HepG2 (cell line): ENCODE measurements at regions not wholly inside any gene's neighbourhood (a gene's known extent, or its start where the extent isn't known, plus 50 kb on each side); places are given as distances from the start of the nearest gene placed in this dataset.

ENCODE experiments used
- ATAC-seq: fragments of 200-7000 bp; cut with Tn5 transposase; 3 replicates; pipeline ENCODE4 v1.9.1; 2020; ENCODE audit warnings: mild to moderate bottlenecking, moderate library complexity
- BruUV-seq: library from RNA; stranded (reverse); fragments of 400-500 nt; replicated peaks from 2 replicates; lab custom pipeline; 2021; lab: Mats Ljungman, UMichigan
- CTCF ChIA-PET: fragments of 300-600 bp; formaldehyde crosslinking; extraction: SDS; loops from one replicate; lab custom pipeline; 2021; ENCODE audit warnings: low total read pairs, inconsistent platforms, low intra/inter-chr PET ratio; lab: Yijun Ruan, JAX
- POLR2A ChIA-PET: fragments of 350-600 bp; sonication (Branson Sonifier 250); formaldehyde crosslinking; loops from one replicate; lab custom pipeline; 2020; ENCODE audit warnings: antibody characterized with exemption, inconsistent platforms; lab: Yijun Ruan, JAX
- DNase-seq: peaks from one replicate; pipeline ENCODE4 v3.0.0-alpha.2; 2015; ENCODE audit warnings: low spot score
- FAIRE-seq: peaks from 3 replicates; lab custom pipeline; 2011; peaks lifted over from hg19 to GRCh38; lab: Jason Lieb, UNC
- H2AFZ ChIP-seq: one replicate; pipeline ENCODE4 v1.6.1; 2011; ENCODE audit warnings: low read length, inconsistent platforms
- H3K27ac ChIP-seq: fragments of 300-600 bp; 3 replicates; pipeline ENCODE4 v1.8.0; 2011; ENCODE audit warnings: mixed run types, mild to moderate bottlenecking, mixed read lengths, low read length, inconsistent platforms; ENCODE audit not compliant: insufficient read depth; ENCODE audit errors: extremely low read length
- H3K27me3 ChIP-seq, 2 experiments: fragments of 200-600 bp in 1 of 2; 2 replicates in 1 of 2; 3 replicates in 1 of 2; pipeline versions ENCODE4 v1.6.0 to v1.8.0; 2011; ENCODE audit warnings: low read length in 2 of 2, mild to moderate bottlenecking in 2 of 2, moderate library complexity in 2 of 2, inconsistent platforms in 1 of 2; ENCODE audit not compliant: insufficient read depth in 2 of 2, control insufficient read depth in 1 of 2
- H3K36me3 ChIP-seq, 2 experiments: fragments of 200-600 bp in 1 of 2; replicated peaks in 1 of 2; 2 replicates in 1 of 2; 3 replicates in 1 of 2; pipeline versions ENCODE4 v1.5.1 to v1.8.0; 2011; ENCODE audit warnings: low read length in 2 of 2, inconsistent platforms in 1 of 2; ENCODE audit not compliant: insufficient read depth in 2 of 2, control insufficient read depth in 1 of 2
- H3K4me1 ChIP-seq: 2 replicates; pipeline ENCODE4 v1.5.1; 2012; ENCODE audit warnings: low read length, inconsistent platforms; ENCODE audit not compliant: insufficient read depth
- H3K4me2 ChIP-seq: 2 replicates; pipeline ENCODE4 v1.6.0; 2011; ENCODE audit warnings: low read depth, low read length, inconsistent platforms
- H3K4me3 ChIP-seq, 3 experiments: fragments of 200-600 bp in 1 of 3; sonication (generic), shearing (Covaris generic) in 1 of 3; replicated peaks in 1 of 3; 2 replicates each; pipeline ENCODE4 v1.5.1; 2011 to 2016; ENCODE audit warnings: low read length in 3 of 3, inconsistent platforms in 2 of 3, low read depth in 2 of 3, mild to moderate bottlenecking in 2 of 3, control low read depth in 1 of 3, mixed read lengths in 1 of 3; ENCODE audit not compliant: insufficient read depth in 1 of 3
- H3K79me2 ChIP-seq: one replicate; pipeline ENCODE4 v1.6.1; 2011; ENCODE audit warnings: low read length, inconsistent platforms; ENCODE audit not compliant: insufficient read depth
- H3K9ac ChIP-seq: 2 replicates; pipeline ENCODE4 v1.6.0; 2011; ENCODE audit warnings: mild to moderate bottlenecking, low read depth, low read length, inconsistent platforms; ENCODE audit not compliant: insufficient read depth
- H3K9me3 ChIP-seq: 2 replicates; pipeline ENCODE4 v1.5.1; 2012; ENCODE audit warnings: mild to moderate bottlenecking, low read length
- H4K20me1 ChIP-seq: 2 replicates; pipeline ENCODE4 v1.6.0; 2011; ENCODE audit warnings: inconsistent platforms, mild to moderate bottlenecking, low read length, moderate library complexity; ENCODE audit not compliant: insufficient read depth
- ARID2 ChIP-seq: sonication (generic); formaldehyde crosslinking; IDR thresholded peaks from 2 replicates; pipeline ENCODE4 v1.8.1; 2022; ENCODE audit warnings: mild to moderate bottlenecking, missing genetic modification reagents, borderline replicate concordance
- ASH2L ChIP-seq: fragments of 300-600, 200-600 bp; sonication (generic); IDR thresholded peaks from 2 replicates; pipeline ENCODE4 v1.7.0; 2017; ENCODE audit warnings: low read depth, mild to moderate bottlenecking, moderate library complexity, mixed read lengths, low read length; ENCODE audit not compliant: insufficient read length
- GABPB1 ChIP-seq: IDR thresholded peaks from 2 replicates; pipeline ENCODE4 v1.6.1; 2016; ENCODE audit warnings: mild to moderate bottlenecking, missing genetic modification reagents, moderate library complexity, missing compliant biosample characterization
- MBD4 ChIP-seq: IDR thresholded peaks from 2 replicates; pipeline ENCODE4 v1.6.1; 2012; ENCODE audit warnings: low read length, inconsistent platforms, borderline replicate concordance
- MBNL3 ChIP-seq: fragments of 250-450 bp; sonication (Bioruptor Pico); conservative IDR thresholded peaks from 2 replicates; pipeline ENCODE4 v1.8.0; 2022; ENCODE audit warnings: mild to moderate bottlenecking, inconsistent platforms
- RAD21 ChIP-seq: fragments of 450-650 bp; formaldehyde crosslinking; IDR thresholded peaks from 2 replicates; pipeline ENCODE4 v1.5.0; 2020; ENCODE audit warnings: mild to moderate bottlenecking
- SRSF9 ChIP-seq: fragments of 200-400 bp; formaldehyde crosslinking; IDR thresholded peaks from 2 replicates; pipeline ENCODE4 v1.6.1; 2018; ENCODE audit warnings: borderline replicate concordance, mild to moderate bottlenecking, low read depth, low read length; ENCODE audit not compliant: insufficient read depth, poor library complexity, severe bottlenecking
- STAG1 ChIP-seq: sonication (generic); formaldehyde crosslinking; IDR thresholded peaks from 2 replicates; pipeline ENCODE4 v1.4.0; 2020; ENCODE audit warnings: missing genetic modification reagents
- TIGD3 ChIP-seq: sonication (generic); formaldehyde crosslinking; IDR thresholded peaks from 2 replicates; pipeline ENCODE4 v1.5.1; 2020; ENCODE audit warnings: mild to moderate bottlenecking, missing genetic modification reagents, borderline replicate concordance
- ZBTB25 ChIP-seq: IDR thresholded peaks from 2 replicates; pipeline ENCODE4 v1.6.1; 2018; ENCODE audit warnings: missing genetic modification reagents
- ZNF10 ChIP-seq: sonication (generic); formaldehyde crosslinking; IDR thresholded peaks from 2 replicates; pipeline ENCODE4 v1.4.0; 2020; ENCODE audit warnings: mild to moderate bottlenecking, low read depth, missing genetic modification reagents, borderline replicate concordance
- ZNF451 ChIP-seq: sonication (generic); formaldehyde crosslinking; IDR thresholded peaks from 2 replicates; pipeline ENCODE4 v1.5.0; 2020; ENCODE audit warnings: mild to moderate bottlenecking, missing genetic modification reagents
- ZNF468 ChIP-seq: sonication (generic); formaldehyde crosslinking; IDR thresholded peaks from 2 replicates; pipeline ENCODE4 v1.8.0; 2022; ENCODE audit warnings: mild to moderate bottlenecking, moderate library complexity, missing genetic modification reagents
- ZNF501 ChIP-seq: sonication (generic); formaldehyde crosslinking; IDR thresholded peaks from 2 replicates; pipeline ENCODE4 v1.5.1; 2020; ENCODE audit warnings: mild to moderate bottlenecking, moderate library complexity, missing genetic modification reagents
- ZNF704 ChIP-seq: sonication (generic); formaldehyde crosslinking; IDR thresholded peaks from 2 replicates; pipeline ENCODE4 v1.8.1; 2023; ENCODE audit warnings: mild to moderate bottlenecking, inconsistent platforms, moderate library complexity, missing genetic modification reagents, borderline replicate concordance
- ZNF772 ChIP-seq: sonication (generic); formaldehyde crosslinking; IDR thresholded peaks from 2 replicates; pipeline ENCODE4 v1.5.0; 2020; ENCODE audit warnings: mild to moderate bottlenecking, missing genetic modification reagents
- ZNF776 ChIP-seq: sonication (generic); formaldehyde crosslinking; IDR thresholded peaks from 2 replicates; pipeline ENCODE4 v1.4.0; 2020; ENCODE audit warnings: mild to moderate bottlenecking, missing genetic modification reagents
- WGBS: methylation state at CpG from one replicate; pipeline ENCODE4 v1.1.6; 2017; ENCODE audit warnings: low lambda C conversion rate; 5-methylcytosine and 5-hydroxymethylcytosine counted together
- in situ Hi-C: cut with HindIII; loops from 2 replicates; pipeline ENCODE4 v1.10.0; 2017; ENCODE audit warnings: low pct_unique_long_range_greater_than_20kb; ENCODE audit not compliant: extremely low pct_ligation_motif_present
- intact Hi-C: fragments of 100-400 bp; cut with micrococcal nuclease; formaldehyde crosslinking; loops from one replicate; pipeline ENCODE4 v1.10.0; 2022; ENCODE audit not compliant: unreplicated experiment
- TF ChIP-seq, protein P1 (sequence below): sonication (generic); formaldehyde crosslinking; IDR thresholded peaks from 2 replicates; pipeline ENCODE4 v1.8.1; 2023; ENCODE audit warnings: missing genetic modification reagents, mild to moderate bottlenecking, borderline replicate concordance
- TF ChIP-seq, protein P2 (sequence below): sonication (generic); formaldehyde crosslinking; IDR thresholded peaks from 2 replicates; pipeline ENCODE4 v1.5.0; 2020; ENCODE audit warnings: missing genetic modification reagents

DNA sequence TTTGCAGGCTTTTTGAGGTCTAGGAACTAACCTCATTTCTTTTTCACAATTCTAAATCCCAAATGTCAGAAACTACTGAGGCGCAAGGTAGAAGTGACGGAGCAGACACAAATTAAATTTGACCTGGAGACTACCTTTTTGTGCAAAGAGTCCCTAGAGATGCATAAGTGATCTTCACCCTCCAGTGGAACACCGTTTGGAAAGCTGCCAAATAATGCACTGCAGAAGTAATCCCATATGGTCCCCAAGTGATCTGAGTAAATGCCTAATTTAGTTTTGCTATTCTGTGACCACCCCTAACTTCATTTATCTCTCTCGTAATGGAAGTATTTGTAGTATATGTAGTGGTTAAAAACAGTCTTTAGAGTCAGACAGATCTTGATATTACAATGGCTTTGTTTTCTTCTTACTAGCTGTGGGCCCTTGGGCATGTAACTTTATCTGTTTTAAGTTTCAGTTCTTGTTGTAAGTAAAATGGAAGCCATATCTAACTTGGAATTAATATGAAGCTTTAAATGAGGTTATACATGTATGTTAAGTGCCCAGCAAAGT lies 70.4 kb upstream of the IPO9 start (continued):
- no peak for TF ChIP-seq ZNF501 (CRISPR knock-in tag)
- TF ChIP-seq ZNF776 (CRISPR knock-in tag): no peak
- no peak for TF ChIP-seq MBNL3 (CRISPR knock-in tag)
- TF ChIP-seq, protein P1, sequence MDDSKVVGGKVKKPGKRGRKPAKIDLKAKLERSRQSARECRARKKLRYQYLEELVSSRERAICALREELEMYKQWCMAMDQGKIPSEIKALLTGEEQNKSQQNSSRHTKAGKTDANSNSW: no peak
- no peak for TF ChIP-seq ZNF468 (CRISPR knock-in tag)
- TF ChIP-seq GABPB1 (CRISPR knock-in tag): no peak
- TF ChIP-seq MBD4: no peak
- no peak for TF ChIP-seq SRSF9
- TF ChIP-seq ZNF772 (CRISPR knock-in tag): no peak
- TF ChIP-seq RAD21 (CRISPR knock-in tag): no peak
- TF ChIP-seq, all 625 proteins: peak for 0

DNA sequence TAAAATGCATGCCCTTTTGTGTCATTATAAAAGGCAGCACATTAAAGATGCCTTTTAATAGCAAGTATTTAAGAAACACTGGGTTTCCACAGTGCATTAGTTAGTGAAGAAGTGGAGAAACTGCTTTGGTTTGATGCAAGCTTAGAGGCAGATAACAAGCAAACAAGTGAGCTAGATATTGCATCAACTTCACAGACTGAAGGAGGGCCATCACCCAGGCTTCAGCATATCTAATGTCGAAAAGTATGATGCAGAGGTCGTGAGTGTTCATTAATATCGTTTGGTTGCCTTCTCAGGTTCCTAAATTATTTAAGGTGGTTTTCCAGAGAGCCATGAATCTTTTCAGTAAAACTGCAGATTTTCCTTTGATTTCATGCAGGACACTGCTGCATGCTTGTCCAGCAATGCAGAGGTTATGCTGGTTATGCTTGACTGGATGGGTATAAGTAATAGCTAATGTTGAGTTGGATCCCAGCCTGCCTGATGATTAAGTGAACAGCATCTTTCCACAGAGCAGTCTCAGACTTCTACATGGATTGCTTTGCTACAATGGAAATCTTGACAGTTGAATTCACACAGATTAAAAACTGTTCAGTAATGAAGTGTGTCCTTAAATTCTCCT lies 69.7 kb upstream of the IPO9 start:
- no TSS peak for BruUV-seq
- no peaks in the 10 kb centered on the region for H4K20me1 ChIP-seq
- H3K4me2 ChIP-seq: no peak overlapping the region
- H3K4me3 ChIP-seq: no peak overlapping the region
- H3K36me3 ChIP-seq: no peaks in the 10 kb centered on the region
- H2AFZ ChIP-seq: no peak overlapping the region
- intact Hi-C loops (no loop called here), in situ Hi-C loops (no loop called here)
- WGBS: 4% methylated on average over 3 of the region's 3 CpGs
- CTCF ChIA-PET: no interaction called here
- ATAC-seq (no peak), FAIRE-seq (no peak), DNase-seq (no peak)
- no peak overlapping the region for H3K27ac ChIP-seq
- H3K4me1 ChIP-seq: no peaks in the 10 kb centered on the region
- peaks cover 0 to 14% of the 10 kb centered on the region in 2 experiments; a peak in 3 of 5 replicates for H3K27me3 ChIP-seq
- POLR2A ChIA-PET: no interaction called here
- H3K9ac ChIP-seq: no peak overlapping the region
- H3K9me3 ChIP-seq: no peaks in the 10 kb centered on the region
- no peaks in the 10 kb centered on the region for H3K79me2 ChIP-seq
- TF ChIP-seq TIGD3 (no peak), ZNF10 (CRISPR knock-in tag) (no peak), ZBTB25 (CRISPR knock-in tag) (no peak), ZNF704 (CRISPR knock-in tag) (no peak), STAG1 (CRISPR knock-in tag) (no peak), ZNF451 (no peak), ASH2L (no peak), ARID2 (CRISPR knock-in tag) (no peak)
- TF ChIP-seq, protein P2, sequence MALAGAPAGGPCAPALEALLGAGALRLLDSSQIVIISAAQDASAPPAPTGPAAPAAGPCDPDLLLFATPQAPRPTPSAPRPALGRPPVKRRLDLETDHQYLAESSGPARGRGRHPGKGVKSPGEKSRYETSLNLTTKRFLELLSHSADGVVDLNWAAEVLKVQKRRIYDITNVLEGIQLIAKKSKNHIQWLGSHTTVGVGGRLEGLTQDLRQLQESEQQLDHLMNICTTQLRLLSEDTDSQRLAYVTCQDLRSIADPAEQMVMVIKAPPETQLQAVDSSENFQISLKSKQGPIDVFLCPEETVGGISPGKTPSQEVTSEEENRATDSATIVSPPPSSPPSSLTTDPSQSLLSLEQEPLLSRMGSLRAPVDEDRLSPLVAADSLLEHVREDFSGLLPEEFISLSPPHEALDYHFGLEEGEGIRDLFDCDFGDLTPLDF (CRISPR knock-in tag): no peak
